Amniotic stem cell (primary cell): ENCODE measurements at regions not wholly inside any gene's neighbourhood (a gene's known extent, or its start where the extent isn't known, plus 50 kb on each side); places are given as distances from the start of the nearest gene placed in this dataset.
A peak's percentile ranks its signal among the peaks of the same experiment; 100 is the strongest.

Experiments used
- DNase-seq: peaks from one replicate; lab custom pipeline; 2025; lab: John Stamatoyannopoulos, UW

DNA sequence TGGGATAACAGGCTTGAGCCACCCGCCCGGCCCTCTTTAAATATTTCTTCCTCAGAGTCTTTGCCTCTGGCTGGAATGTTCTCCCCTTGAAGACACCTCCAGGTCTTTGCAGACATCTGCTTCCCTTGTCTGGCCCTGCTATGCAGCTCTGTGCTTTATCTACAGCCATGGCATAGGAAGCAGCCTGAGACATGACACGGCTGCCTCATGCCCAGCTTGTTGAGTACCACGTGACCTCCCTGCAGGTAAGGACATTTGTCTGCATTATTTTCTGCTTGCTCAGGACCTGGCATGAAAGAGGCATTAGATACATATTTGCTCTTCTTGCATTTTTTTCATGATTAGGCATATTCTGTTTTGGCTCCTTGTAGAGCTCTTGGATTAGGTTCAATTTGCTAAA lies 113.8 kb upstream of the KLF6 start:
- DNase-seq: no peak

DNA sequence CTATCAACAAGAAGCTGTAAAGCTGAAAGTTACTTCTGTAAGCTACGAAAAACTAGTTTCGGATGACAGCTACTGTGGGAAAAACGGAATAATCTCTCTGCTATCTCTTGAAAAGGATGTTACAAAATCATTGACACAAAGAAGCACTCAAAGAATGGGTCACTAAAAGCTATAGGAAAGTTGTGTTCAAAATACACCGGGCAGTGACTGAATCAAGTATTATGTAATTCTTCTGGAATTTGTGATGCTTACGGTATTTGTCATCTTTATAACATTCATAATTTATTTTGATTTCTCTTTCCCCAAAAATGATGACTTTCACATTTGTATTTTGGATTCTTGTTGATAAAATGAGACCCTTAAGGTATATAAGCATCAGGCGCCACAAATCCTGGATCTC lies 112.1 kb upstream of the KLF6 start:
- DNase-seq: peak; percentile 32

DNA sequence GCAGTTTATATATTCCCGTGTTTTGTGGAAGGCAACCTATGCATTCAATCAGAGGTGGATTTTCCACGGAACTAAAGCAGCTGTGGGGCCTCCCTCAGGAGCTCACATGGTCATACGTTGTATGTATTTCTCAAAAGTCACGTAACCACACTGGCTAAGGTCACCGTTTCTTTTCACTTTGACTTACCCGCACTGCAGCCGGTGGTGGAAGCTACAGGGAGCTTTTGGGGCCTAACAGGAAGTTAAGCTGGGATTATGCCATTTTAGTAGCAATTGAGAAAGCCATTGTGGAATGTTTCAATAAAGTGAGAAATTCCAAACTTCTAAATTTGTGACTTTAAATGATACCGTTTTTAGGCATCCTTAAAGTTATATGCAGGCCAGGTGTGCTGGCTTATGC lies 111.2 kb upstream of the KLF6 start:
- DNase-seq: no peak

DNA sequence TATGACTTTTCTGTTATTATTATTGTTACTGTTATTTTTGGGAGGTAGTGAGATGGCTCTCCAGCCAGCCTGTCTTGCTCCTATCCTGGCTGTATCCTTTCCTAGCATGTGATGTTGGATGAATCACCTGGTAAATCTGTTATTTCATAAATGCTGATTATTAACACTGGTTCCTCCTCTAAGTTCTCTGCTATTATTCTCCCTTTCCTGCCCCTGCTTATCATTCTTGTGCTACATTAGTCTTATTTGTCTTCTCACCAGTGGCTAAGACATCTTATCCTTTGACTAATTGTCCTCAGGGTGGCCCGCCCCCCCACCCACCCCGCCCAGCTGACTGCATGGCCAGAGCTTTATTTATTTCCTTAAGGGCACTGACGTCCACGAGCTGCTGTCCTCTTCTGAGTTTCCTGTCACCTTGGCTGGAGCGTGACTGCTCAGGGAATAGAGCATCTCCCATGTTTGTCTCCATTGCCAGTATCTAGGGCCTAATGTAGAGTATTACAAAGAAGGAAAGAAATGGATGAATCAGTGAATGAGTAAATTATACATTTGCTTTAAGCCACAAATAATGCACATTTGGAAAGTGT lies 110.1 kb upstream of the KLF6 start:
- DNase-seq: no peak

GRCh38 chr10:3893901-3894563 lies 109.0 kb upstream of the KLF6 start:
- no peak for DNase-seq

DNA sequence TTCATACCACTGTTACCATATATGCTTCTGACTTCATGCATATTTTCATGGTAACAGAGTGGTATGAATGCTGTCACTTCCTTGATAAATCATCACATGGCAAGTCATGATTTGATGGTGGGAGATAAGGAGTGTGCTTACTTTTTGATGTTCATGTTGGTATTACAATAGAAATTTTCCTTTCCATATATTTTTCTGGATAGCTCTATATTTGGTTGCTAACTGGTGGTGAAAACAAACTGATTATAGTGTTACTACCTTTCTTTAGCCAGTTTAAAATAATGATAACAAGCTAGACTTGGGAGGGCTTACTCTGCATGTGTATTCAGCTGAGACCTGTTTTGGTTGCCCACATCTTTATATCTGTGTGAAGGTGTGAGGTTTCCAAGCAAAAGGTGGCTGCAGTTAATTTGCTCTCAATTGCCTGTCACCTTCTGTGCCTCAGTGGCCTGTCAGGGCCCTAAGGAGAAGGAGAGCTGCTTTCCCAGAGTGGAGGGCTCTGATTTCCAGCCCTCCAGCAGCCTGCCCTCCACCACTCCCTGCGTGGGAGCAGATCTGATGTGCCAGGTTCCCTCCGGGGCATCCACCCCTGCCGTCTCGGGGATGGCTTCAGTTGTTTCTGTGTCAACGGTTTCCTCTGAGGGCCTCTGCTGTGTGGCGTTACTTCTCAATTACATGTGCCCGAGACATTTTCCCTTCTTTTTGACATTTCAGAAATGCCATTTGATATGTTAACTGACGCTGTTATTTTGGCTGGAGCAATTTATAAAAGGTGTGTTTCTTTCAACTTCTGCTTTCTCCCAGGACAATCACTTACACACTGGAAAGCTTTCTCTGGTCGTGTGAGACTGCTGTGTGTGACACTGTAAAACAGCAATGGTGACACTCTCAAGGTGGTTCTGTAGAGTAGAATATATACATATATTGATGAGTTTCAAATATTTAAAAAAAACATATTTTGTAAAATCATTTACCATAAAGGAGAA lies 107.7 kb upstream of the KLF6 start:
- no peak for DNase-seq

DNA sequence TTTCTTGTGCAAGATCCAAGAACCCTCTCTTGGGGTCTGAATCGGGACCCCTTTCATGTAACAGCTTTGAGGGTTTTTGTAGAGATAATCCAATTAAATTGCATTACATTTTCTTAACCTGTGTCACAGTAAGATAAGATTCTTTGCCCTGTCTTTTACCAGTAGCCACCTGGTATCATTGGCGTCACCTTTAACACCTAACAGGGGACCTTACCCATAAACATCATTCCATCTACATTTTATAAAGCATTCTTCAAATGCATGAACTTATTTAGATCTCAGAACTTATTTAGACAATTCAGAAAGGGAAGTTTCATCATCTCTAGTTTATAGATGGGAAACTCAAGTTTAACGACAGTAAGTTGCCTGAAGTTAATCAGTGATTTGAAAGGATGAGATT lies 106.4 kb upstream of the KLF6 start:
- no peak for DNase-seq

DNA sequence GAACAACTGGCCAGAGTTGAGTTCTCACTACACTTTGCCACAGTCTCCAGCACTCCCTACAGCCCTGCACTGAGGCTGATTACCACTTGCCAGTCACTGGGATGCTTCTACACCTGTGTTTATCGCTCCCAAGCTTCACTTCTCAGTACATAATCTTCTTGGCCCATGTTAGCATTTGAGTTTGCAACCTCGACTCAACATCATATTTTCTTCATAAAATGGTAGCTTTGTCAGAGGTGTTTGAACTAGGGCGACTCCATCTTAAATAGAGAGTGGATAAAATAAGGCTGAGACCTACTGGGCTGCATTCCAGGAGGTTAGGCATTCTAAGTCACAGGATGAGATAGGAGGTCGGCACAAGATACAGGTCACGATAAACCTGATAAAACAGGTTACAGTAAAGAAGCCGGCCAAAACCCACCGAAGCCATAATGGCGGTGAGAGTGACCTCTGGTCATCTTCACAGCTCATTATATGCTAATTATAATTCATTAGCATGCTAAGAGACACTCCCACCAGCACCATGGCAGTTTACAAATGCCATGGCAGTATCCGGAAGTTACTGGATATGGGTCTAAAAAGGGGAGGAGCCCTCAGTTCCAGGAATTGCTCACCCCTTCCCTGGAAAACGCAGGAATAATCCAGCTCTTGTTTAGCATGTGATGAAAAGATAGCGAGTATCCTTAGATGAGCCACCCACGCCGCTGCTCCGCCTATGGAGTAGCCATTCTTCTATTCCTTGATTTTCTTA lies 105.8 kb upstream of the KLF6 start:
- no peak for DNase-seq

GRCh38 chr10:3889961-3890522 lies 105.0 kb upstream of the KLF6 start:
- peak; percentile 23 for DNase-seq

- peak; percentile 90 for DNase-seq
Observed at GRCh38 chr10:3887885-3888476, 103.0 kb upstream of the KLF6 start.

GRCh38 chr10:3887404-3887803 lies 102.4 kb upstream of the KLF6 start:
- DNase-seq: no peak

DNA sequence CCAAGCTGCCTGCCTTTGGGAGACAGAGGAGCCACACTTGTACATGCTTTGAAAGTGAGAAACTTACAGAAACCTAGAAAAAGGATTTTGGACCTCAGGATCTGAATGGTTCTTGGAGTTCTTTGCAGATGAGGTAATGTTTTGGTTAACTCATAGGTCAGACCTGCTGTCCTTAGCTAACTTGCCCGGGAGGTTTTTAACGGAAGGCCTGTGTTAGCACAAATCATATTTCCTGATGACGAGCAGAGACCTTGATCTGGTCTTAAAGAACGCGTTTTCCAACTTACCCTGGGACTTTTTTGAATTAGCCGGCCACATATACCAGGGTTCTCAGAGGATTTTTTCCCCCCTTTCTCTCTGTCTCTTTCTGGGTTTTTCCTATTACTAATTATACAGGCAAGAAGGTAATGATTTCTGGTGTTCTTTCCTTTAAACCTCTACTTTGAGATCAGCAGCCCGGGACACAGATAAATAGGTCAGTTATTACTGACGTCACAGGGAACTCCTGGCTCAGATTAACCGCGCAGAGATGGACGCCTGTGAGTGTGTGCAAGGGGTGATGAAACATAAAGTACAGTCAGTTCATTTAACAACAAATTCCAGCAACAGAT lies 101.7 kb upstream of the KLF6 start:
- DNase-seq: peak; percentile 93

DNA sequence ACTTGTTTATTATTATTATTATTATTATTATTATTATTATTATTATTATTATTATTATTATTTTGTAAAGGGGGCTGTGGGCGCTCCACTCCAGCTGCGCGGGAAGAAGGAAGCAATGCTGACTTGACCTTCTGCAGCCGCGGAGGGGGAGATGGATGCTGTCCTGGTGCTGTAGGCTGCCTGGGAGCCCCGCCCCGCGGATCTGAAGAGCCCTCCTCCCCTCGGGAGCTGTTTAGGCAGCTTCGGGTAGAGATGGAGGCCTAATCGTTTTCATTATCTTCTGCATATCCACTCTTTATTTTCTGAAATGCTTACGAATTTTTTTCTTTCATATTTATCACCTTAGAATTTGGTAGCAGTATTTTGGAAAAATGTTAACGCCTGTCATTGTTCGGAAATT lies 101.2 kb upstream of the KLF6 start:
- DNase-seq: no peak

DNA sequence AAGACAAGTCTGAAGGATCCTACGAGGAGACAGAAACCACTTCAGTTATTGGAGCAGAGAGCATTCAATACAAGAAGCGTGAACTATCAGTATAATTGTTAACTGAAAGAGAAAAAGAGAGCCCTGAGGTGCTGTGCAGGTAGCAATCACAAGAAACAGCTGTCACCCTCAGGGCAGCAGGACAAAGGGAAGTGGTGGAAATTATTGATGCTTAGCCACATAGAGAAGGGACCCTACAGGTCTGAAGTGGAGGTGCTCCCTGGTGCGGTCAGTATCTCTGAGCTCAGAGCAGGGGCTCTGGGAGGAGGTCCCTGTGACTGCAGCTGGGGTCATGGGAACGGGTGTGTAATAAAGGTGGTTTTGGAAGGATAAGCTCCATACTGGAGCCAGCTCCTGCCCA lies 97.8 kb upstream of the KLF6 start:
- DNase-seq: no peak

- DNase-seq: no peak
Observed at GRCh38 chr10:3881622-3882021, 96.6 kb upstream of the KLF6 start.

- DNase-seq: no peak
Observed at GRCh38 chr10:3879073-3879472, 94.1 kb upstream of the KLF6 start.

- DNase-seq: no peak
Observed at GRCh38 chr10:3877211-3878000, 92.4 kb upstream of the KLF6 start.

GRCh38 chr10:3876350-3876962 lies 91.4 kb upstream of the KLF6 start:
- no peak for DNase-seq

DNA sequence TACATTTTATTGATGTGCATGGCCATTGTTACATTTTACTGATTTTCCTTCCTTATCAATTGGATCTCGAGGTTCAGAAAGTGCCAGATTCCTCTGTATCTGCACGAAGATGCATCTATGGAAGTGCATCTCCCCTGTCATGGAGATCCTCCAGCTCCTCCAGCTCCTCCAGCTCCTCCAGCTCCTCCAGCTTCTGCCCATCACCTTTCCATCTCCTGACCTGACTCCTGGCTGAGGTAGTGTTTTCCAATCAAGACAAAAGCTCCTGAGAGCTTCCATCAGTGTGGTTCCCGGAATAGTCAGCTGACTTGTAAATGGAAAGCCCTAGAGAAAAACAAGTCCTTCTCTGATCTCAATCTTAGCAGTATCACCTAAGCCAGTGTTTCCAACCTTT lies 90.8 kb upstream of the KLF6 start:
- DNase-seq: no peak
